ENCODE measurements at regions not wholly inside any gene's neighbourhood (a gene's known extent, or its start where the extent isn't known, plus 50 kb on each side); places are given as distances from the start of the nearest gene placed in this dataset.

DNA sequence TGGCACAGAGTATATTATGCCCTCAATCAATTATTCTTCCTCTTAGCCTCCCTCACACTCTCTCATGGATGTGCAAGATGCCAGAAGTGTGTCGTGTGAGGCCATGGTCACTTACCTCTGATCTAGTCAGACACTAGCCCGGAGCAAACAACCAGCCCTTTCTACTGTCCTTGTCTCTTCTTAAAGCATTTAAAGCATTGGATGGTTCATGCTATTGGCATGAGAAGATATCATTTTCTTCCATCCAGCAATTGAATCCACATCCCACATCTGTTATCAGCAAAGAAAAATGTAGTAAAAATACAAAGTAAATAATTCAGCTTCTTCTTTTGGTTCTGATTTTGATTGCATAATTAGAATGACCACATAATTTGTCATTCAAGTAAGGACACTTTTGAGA, 267.2 kb upstream of the ACO1 start:
- TF ChIP-seq, protein P1, sequence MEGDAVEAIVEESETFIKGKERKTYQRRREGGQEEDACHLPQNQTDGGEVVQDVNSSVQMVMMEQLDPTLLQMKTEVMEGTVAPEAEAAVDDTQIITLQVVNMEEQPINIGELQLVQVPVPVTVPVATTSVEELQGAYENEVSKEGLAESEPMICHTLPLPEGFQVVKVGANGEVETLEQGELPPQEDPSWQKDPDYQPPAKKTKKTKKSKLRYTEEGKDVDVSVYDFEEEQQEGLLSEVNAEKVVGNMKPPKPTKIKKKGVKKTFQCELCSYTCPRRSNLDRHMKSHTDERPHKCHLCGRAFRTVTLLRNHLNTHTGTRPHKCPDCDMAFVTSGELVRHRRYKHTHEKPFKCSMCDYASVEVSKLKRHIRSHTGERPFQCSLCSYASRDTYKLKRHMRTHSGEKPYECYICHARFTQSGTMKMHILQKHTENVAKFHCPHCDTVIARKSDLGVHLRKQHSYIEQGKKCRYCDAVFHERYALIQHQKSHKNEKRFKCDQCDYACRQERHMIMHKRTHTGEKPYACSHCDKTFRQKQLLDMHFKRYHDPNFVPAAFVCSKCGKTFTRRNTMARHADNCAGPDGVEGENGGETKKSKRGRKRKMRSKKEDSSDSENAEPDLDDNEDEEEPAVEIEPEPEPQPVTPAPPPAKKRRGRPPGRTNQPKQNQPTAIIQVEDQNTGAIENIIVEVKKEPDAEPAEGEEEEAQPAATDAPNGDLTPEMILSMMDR (IDR thresholded peaks at IDR 0.05): no peak
- TF ChIP-seq EP300 (IDR thresholded peaks at IDR 0.05) (no peak), POLR2A (IDR thresholded peaks at IDR 0.05) (no peak), POLR2AphosphoS5 (IDR thresholded peaks at IDR 0.05) (no peak)

Data from sigmoid colon (tissue), 4 donors.